IMR-90 (cell line): ENCODE measurements at regions not wholly inside any gene's neighbourhood (a gene's known extent, or its start where the extent isn't known, plus 50 kb on each side); places are given as distances from the start of the nearest gene placed in this dataset.

ENCODE experiments used
- ATAC-seq: fragments of 200-7000 bp; cut with Tn5 transposase; 2 replicates; pipeline ENCODE4 v1.9.1; 2020; ENCODE audit warnings: low read depth, mild to moderate bottlenecking, moderate library complexity
- BruUV-seq: library from RNA; stranded (reverse); fragments of 400-500 nt; replicated peaks from 2 replicates; lab custom pipeline; 2021; lab: Mats Ljungman, UMichigan
- CTCF ChIA-PET: fragments of 300-600 bp; formaldehyde crosslinking; extraction: SDS; loops from one replicate; lab custom pipeline; 2021; ENCODE audit warnings: antibody characterized with exemption; lab: Yijun Ruan, JAX
- POLR2A ChIA-PET: fragments of 300-600 bp; sonication (Branson Sonifier 250); formaldehyde crosslinking; loops from one replicate; lab custom pipeline; 2022; ENCODE audit warnings: antibody characterized with exemption; ENCODE audit not compliant: unreplicated experiment; lab: Charles Lee
- DNase-seq: peaks from one replicate; pipeline ENCODE4 v3.0.0; 2013
- H2AFZ ChIP-seq: replicated peaks from 2 replicates; pipeline ENCODE3; 2013; ENCODE audit warnings: low read length, mild to moderate bottlenecking; ENCODE audit not compliant: poor library complexity
- H2AK5ac ChIP-seq: 2 replicates; pipeline ENCODE4 v1.6.1; 2013; ENCODE audit warnings: low read depth, low read length, inconsistent platforms
- H2AK9ac ChIP-seq: replicated peaks from 2 replicates; pipeline ENCODE3; 2013; ENCODE audit warnings: mild to moderate bottlenecking, low read depth, low read length, moderate library complexity; ENCODE audit not compliant: poor library complexity
- H2BK120ac ChIP-seq: 2 replicates; pipeline ENCODE4 v1.6.1; 2013; ENCODE audit warnings: low read depth, low read length, inconsistent platforms
- H2BK15ac ChIP-seq: 3 replicates; pipeline ENCODE4 v1.6.1; 2013; ENCODE audit warnings: low read depth, low read length, inconsistent platforms
- H2BK20ac ChIP-seq: 2 replicates; pipeline ENCODE4 v1.6.1; 2013; ENCODE audit warnings: low read depth, mild to moderate bottlenecking, inconsistent platforms, low read length, moderate library complexity
- H2BK5ac ChIP-seq: 2 replicates; pipeline ENCODE4 v1.6.1; 2013; ENCODE audit warnings: mild to moderate bottlenecking, low read depth, low read length, inconsistent platforms; ENCODE audit not compliant: poor library complexity, severe bottlenecking
- H3K14ac ChIP-seq: replicated peaks from 2 replicates; pipeline ENCODE4 v1.6.1; 2013; ENCODE audit warnings: low read depth, low read length, inconsistent platforms
- H3K18ac ChIP-seq: 2 replicates; pipeline ENCODE4 v1.6.1; 2013; ENCODE audit warnings: low read depth, low read length, control low read depth
- H3K23ac ChIP-seq: 2 replicates; pipeline ENCODE4 v1.6.1; 2013; ENCODE audit warnings: low read depth, low read length, inconsistent platforms
- H3K27ac ChIP-seq: 2 replicates; pipeline ENCODE4 v1.5.1; 2013; ENCODE audit warnings: mild to moderate bottlenecking, control low read depth, low read length; ENCODE audit not compliant: insufficient read depth
- H3K27me3 ChIP-seq: 2 replicates; pipeline ENCODE4 v1.6.1; 2013; ENCODE audit warnings: low read length; ENCODE audit not compliant: control insufficient read depth, insufficient read depth
- H3K36me3 ChIP-seq: 2 replicates; pipeline ENCODE4 v1.6.1; 2013; ENCODE audit warnings: low read length, mixed read lengths; ENCODE audit not compliant: control insufficient read depth, insufficient read depth
- H3K4ac ChIP-seq: 2 replicates; pipeline ENCODE4 v1.6.1; 2013; ENCODE audit warnings: low read depth, low read length, inconsistent platforms
- H3K4me1 ChIP-seq: 2 replicates; pipeline ENCODE4 v1.6.1; 2013; ENCODE audit warnings: low read length, mixed read lengths; ENCODE audit not compliant: control insufficient read depth, insufficient read depth
- H3K4me2 ChIP-seq: 2 replicates; pipeline ENCODE4 v1.6.1; 2013; ENCODE audit warnings: low read depth, mild to moderate bottlenecking, control low read depth, low read length, moderate library complexity
- H3K4me3 ChIP-seq: 2 replicates; pipeline ENCODE4 v1.5.1; 2013; ENCODE audit warnings: low read depth, mild to moderate bottlenecking, control low read depth, low read length, moderate library complexity; ENCODE audit not compliant: insufficient read depth
- H3K56ac ChIP-seq: 2 replicates; pipeline ENCODE4 v1.6.1; 2013; ENCODE audit warnings: low read length, inconsistent platforms; ENCODE audit not compliant: insufficient read depth; ENCODE audit errors: extremely low read depth
- H3K79me1 ChIP-seq, 2 experiments: 2 replicates each; pipeline ENCODE4 v1.6.1; 2013; ENCODE audit warnings: low read length in 2 of 2, inconsistent platforms in 1 of 2, low read depth in 1 of 2
- H3K9ac ChIP-seq: 2 replicates; pipeline ENCODE4 v1.6.1; 2013; ENCODE audit warnings: low read depth, low read length, control low read depth
- H3K9me1 ChIP-seq: 2 replicates; pipeline ENCODE4 v1.6.1; 2013; ENCODE audit warnings: low read length, inconsistent platforms; ENCODE audit not compliant: insufficient read depth
- H3K9me3 ChIP-seq: 2 replicates; pipeline ENCODE4 v1.6.1; 2013; ENCODE audit warnings: low read length; ENCODE audit not compliant: control insufficient read depth, insufficient read depth
- H4K20me1 ChIP-seq: 2 replicates; pipeline ENCODE4 v1.6.1; 2013; ENCODE audit warnings: low read length, inconsistent platforms; ENCODE audit not compliant: insufficient read depth
- H4K5ac ChIP-seq: 2 replicates; pipeline ENCODE4 v1.6.1; 2013; ENCODE audit warnings: mild to moderate bottlenecking, low read depth, low read length, control low read depth
- H4K8ac ChIP-seq, 2 experiments: 2 replicates each; pipeline ENCODE4 v1.6.1; 2013; ENCODE audit warnings: low read depth in 2 of 2, low read length in 2 of 2, control low read depth in 1 of 2, inconsistent platforms in 1 of 2
- H4K91ac ChIP-seq: 2 replicates; pipeline ENCODE4 v1.6.1; 2013; ENCODE audit warnings: low read depth, low read length, inconsistent platforms; ENCODE audit not compliant: insufficient read depth
- BHLHE40 ChIP-seq: fragments of 150-350 bp; IDR thresholded peaks from 2 replicates; pipeline ENCODE4 v1.6.1; 2016; ENCODE audit warnings: mild to moderate bottlenecking, low read depth, low read length
- CEBPB ChIP-seq: IDR thresholded peaks from 2 replicates; pipeline ENCODE4 v1.6.1; 2012; ENCODE audit warnings: low read depth, low read length, improper control_type of control experiment
- CHD1 ChIP-seq: IDR thresholded peaks from 2 replicates; pipeline ENCODE4 v1.6.1; 2012; ENCODE audit warnings: low read depth, low read length, improper control_type of control experiment
- FOS ChIP-seq: fragments of 150-350 bp; IDR thresholded peaks from 2 replicates; pipeline ENCODE4 v1.6.1; 2016; ENCODE audit warnings: low read depth, low read length
- MAFK ChIP-seq: IDR thresholded peaks from 2 replicates; pipeline ENCODE4 v1.6.1; 2012; ENCODE audit warnings: low read depth, low read length, improper control_type of control experiment
- MAZ ChIP-seq: IDR thresholded peaks from 2 replicates; pipeline ENCODE4 v1.6.1; 2012; ENCODE audit warnings: low read depth, mild to moderate bottlenecking, low read length, improper control_type of control experiment, moderate library complexity, borderline replicate concordance
- MXI1 ChIP-seq: IDR thresholded peaks from 2 replicates; pipeline ENCODE4 v1.6.1; 2012; ENCODE audit warnings: low read depth, mild to moderate bottlenecking, low read length, moderate library complexity, borderline replicate concordance
- NFE2L2 ChIP-seq: fragments of 150-350 bp; IDR thresholded peaks from 2 replicates; pipeline ENCODE4 v1.6.1; 2016; ENCODE audit warnings: low read depth, mild to moderate bottlenecking, low read length
- POLR2A ChIP-seq: IDR thresholded peaks from 2 replicates; pipeline ENCODE4 v1.6.1; 2012; ENCODE audit warnings: mild to moderate bottlenecking, low read depth, low read length
- RAD21 ChIP-seq: IDR thresholded peaks from 2 replicates; pipeline ENCODE4 v1.6.1; 2012; ENCODE audit warnings: low read length, improper control_type of control experiment
- RCOR1 ChIP-seq: IDR thresholded peaks from 2 replicates; pipeline ENCODE4 v1.6.1; 2012; ENCODE audit warnings: mild to moderate bottlenecking, low read length, improper control_type of control experiment; ENCODE audit not compliant: insufficient replicate concordance
- RFX5 ChIP-seq: IDR thresholded peaks from 2 replicates; pipeline ENCODE4 v1.8.0; 2012; ENCODE audit warnings: low read depth, mild to moderate bottlenecking, low read length, moderate library complexity
- SMC3 ChIP-seq: fragments of 150-350 bp; IDR thresholded peaks from 2 replicates; pipeline ENCODE4 v1.6.1; 2016; ENCODE audit warnings: low read depth, mild to moderate bottlenecking, antibody characterized with exemption, low read length, moderate library complexity
- WGBS, 2 experiments: methylation state at CpG; one replicate each; pipeline versions ENCODE4 v1.1.5 to v1.1.7; 2013; ENCODE audit warnings: missing lambda C conversion rate in 2 of 2; ENCODE audit not compliant: insufficient read length in 1 of 2; ENCODE audit errors: extremely low coverage in 2 of 2; 5-methylcytosine and 5-hydroxymethylcytosine counted together
- dilution Hi-C: fragments of 300-500 bp; cut with HindIII; formaldehyde crosslinking; loops from one replicate; pipeline ENCODE4 v1.14.3; 2018; ENCODE audit warnings: low sequenced_read_pairs; ENCODE audit not compliant: unreplicated experiment
- in situ Hi-C: fragments of 300-500 bp; cut with MboI; formaldehyde crosslinking; loops from 3 replicates; pipeline ENCODE4 v1.14.3; 2019; ENCODE audit warnings: low sequenced_read_pairs, inconsistent platforms, mixed read lengths
- intact Hi-C: fragments of 100-400 bp; cut with micrococcal nuclease; formaldehyde crosslinking; loops from 2 replicates; pipeline ENCODE4 v1.10.0; 2022
- TF ChIP-seq, protein P1 (sequence below): fragments of 150-350 bp; IDR thresholded peaks from 2 replicates; pipeline ENCODE4 v1.6.1; 2017; ENCODE audit warnings: mild to moderate bottlenecking, antibody characterized with exemption, low read length, low read depth
- TF ChIP-seq, protein P2 (sequence below): conservative IDR thresholded peaks from 2 replicates; pipeline ENCODE4 v1.5.1; 2012; ENCODE audit warnings: mild to moderate bottlenecking, low read depth, low read length, improper control_type of control experiment
- TF ChIP-seq, protein P3 (sequence below): fragments of 150-350 bp; IDR thresholded peaks from 2 replicates; pipeline ENCODE4 v1.6.1; 2016; ENCODE audit warnings: low read depth, mild to moderate bottlenecking, low read length, moderate library complexity, borderline replicate concordance

DNA sequence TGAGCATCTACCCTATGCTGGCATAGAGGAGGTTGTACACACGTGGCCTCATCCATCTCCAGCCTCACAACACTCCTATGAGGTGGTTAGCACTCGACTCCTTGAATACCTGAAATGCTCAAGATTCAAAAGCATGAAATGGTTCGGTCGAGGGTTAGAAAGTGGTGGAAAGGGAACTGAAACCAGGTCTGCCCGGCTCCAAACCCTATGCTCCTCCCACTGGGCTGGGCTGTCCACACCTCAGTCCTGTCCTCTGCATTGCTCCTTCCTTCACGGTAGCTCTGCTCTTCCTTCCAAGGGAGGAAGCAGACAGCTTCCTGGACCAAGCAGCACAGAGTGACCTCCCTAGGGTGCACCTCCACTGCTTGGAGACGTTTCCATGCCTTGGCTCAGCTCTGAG lies 565.2 kb upstream of the ID2 start:
- Histone ChIP-seq H2BK20ac (no peak overlapping the region), H3K9me3 (no peaks in the 10 kb centered on the region), H3K27ac (no peak overlapping the region), H2AFZ (no peak overlapping the region), H3K4me3 (no peak overlapping the region), H3K9ac (no peak overlapping the region), H3K14ac (no peak overlapping the region), H3K4ac (no peak overlapping the region), H3K23ac (no peak overlapping the region), H3K56ac (no peak overlapping the region), H3K4me2 (no peak overlapping the region), H2BK5ac (no peak overlapping the region), H3K36me3 (no peaks in the 10 kb centered on the region), H3K18ac (no peak overlapping the region), H3K4me1 (peaks cover 9% of the 10 kb centered on the region), H2AK9ac (no peak overlapping the region), H3K9me1 (peaks cover 4% of the 10 kb centered on the region), H2BK15ac (no peak overlapping the region), H4K5ac (no peak overlapping the region), H3K79me1 (no peaks in the 10 kb centered on the region), H4K8ac (no peak overlapping the region), H2BK120ac (no peak overlapping the region), H3K27me3 (peaks cover 10% of the 10 kb centered on the region), H4K91ac (no peak overlapping the region), H2AK5ac (no peak overlapping the region), H4K20me1 (no peaks in the 10 kb centered on the region)
- ChIA-PET CTCF (no interaction called here), POLR2A (no interaction called here)
- BruUV-seq = no TSS peak
- dilution Hi-C loops (no loop called here), in situ Hi-C loops (no loop called here), intact Hi-C loops (no loop called here)
- ATAC-seq (no peak), DNase-seq (no peak)
- TF ChIP-seq BHLHE40 (no peak), MAFK (no peak), SMC3 (no peak), NFE2L2 (no peak), MXI1 (no peak), CHD1 (no peak), POLR2A (no peak), FOS (no peak), CEBPB (no peak), RFX5 (no peak), MAZ (no peak), RAD21 (no peak), RCOR1 (no peak)
- TF ChIP-seq, protein P1, sequence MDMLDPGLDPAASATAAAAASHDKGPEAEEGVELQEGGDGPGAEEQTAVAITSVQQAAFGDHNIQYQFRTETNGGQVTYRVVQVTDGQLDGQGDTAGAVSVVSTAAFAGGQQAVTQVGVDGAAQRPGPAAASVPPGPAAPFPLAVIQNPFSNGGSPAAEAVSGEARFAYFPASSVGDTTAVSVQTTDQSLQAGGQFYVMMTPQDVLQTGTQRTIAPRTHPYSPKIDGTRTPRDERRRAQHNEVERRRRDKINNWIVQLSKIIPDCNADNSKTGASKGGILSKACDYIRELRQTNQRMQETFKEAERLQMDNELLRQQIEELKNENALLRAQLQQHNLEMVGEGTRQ = no peak
- TF ChIP-seq, protein P2, sequence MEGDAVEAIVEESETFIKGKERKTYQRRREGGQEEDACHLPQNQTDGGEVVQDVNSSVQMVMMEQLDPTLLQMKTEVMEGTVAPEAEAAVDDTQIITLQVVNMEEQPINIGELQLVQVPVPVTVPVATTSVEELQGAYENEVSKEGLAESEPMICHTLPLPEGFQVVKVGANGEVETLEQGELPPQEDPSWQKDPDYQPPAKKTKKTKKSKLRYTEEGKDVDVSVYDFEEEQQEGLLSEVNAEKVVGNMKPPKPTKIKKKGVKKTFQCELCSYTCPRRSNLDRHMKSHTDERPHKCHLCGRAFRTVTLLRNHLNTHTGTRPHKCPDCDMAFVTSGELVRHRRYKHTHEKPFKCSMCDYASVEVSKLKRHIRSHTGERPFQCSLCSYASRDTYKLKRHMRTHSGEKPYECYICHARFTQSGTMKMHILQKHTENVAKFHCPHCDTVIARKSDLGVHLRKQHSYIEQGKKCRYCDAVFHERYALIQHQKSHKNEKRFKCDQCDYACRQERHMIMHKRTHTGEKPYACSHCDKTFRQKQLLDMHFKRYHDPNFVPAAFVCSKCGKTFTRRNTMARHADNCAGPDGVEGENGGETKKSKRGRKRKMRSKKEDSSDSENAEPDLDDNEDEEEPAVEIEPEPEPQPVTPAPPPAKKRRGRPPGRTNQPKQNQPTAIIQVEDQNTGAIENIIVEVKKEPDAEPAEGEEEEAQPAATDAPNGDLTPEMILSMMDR = no peak
- TF ChIP-seq, protein P3, sequence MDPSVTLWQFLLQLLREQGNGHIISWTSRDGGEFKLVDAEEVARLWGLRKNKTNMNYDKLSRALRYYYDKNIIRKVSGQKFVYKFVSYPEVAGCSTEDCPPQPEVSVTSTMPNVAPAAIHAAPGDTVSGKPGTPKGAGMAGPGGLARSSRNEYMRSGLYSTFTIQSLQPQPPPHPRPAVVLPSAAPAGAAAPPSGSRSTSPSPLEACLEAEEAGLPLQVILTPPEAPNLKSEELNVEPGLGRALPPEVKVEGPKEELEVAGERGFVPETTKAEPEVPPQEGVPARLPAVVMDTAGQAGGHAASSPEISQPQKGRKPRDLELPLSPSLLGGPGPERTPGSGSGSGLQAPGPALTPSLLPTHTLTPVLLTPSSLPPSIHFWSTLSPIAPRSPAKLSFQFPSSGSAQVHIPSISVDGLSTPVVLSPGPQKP = no peak
- no CpG with 5 or more reads among the region's 7 CpGs for WGBS, 2 experiments
